Endothelial cell of umbilical vein (primary cell): ENCODE measurements at regions not wholly inside any gene's neighbourhood (a gene's known extent, or its start where the extent isn't known, plus 50 kb on each side); places are given as distances from the start of the nearest gene placed in this dataset.

Experiments
- BruUV-seq: library from RNA; stranded (reverse); fragments of 400-500 nt; replicated peaks from 2 replicates; lab custom pipeline; 2021; lab: Mats Ljungman, UMichigan
- CTCF ChIA-PET: fragments of 300-600, 350-600 bp; sonication (Branson Sonifier 250); formaldehyde crosslinking; loops from one replicate; lab custom pipeline; 2021; ENCODE audit warnings: antibody characterized with exemption, inconsistent platforms; lab: Charles Lee
- POLR2A ChIA-PET: fragments of 300-600, 350-600 bp; sonication (Branson Sonifier 250); formaldehyde crosslinking; loops from one replicate; lab custom pipeline; 2021; ENCODE audit warnings: antibody characterized with exemption, inconsistent platforms; lab: Charles Lee
- DNase-seq: peaks from one replicate; pipeline ENCODE4 v3.0.0-alpha.2; 2011; ENCODE audit warnings: low read depth, low spot score
- FAIRE-seq: peaks from 2 replicates; lab custom pipeline; 2011; peaks lifted over from hg19 to GRCh38; lab: Jason Lieb, UNC
- H2AFZ ChIP-seq: 2 replicates; pipeline ENCODE4 v1.6.0; 2012; ENCODE audit warnings: low read depth, low read length, control low read depth, inconsistent platforms
- H3K27ac ChIP-seq: 2 replicates; pipeline ENCODE4 v1.5.1; 2011; ENCODE audit warnings: low read depth, mild to moderate bottlenecking, control low read depth, low read length, moderate library complexity; ENCODE audit not compliant: insufficient read depth
- H3K27me3 ChIP-seq, 2 experiments: 2 replicates each; pipeline versions ENCODE4 v1.6.0 to v1.6.1; 2011; ENCODE audit warnings: low read length in 2 of 2, mixed read lengths in 1 of 2; ENCODE audit not compliant: control insufficient read depth in 2 of 2, insufficient read depth in 2 of 2
- H3K36me3 ChIP-seq, 2 experiments: 2 replicates in 1 of 2; 3 replicates in 1 of 2; pipeline ENCODE4 v1.5.1; 2011; ENCODE audit warnings: low read length in 2 of 2, mild to moderate bottlenecking in 1 of 2, moderate library complexity in 1 of 2; ENCODE audit not compliant: control insufficient read depth in 2 of 2, insufficient read depth in 2 of 2; ENCODE audit errors: extremely low read depth in 1 of 2
- H3K4me1 ChIP-seq: 3 replicates; pipeline ENCODE4 v1.5.1; 2011; ENCODE audit warnings: mild to moderate bottlenecking, low read length; ENCODE audit not compliant: control insufficient read depth, insufficient read depth; ENCODE audit errors: extremely low read depth
- H3K4me2 ChIP-seq: 2 replicates; pipeline ENCODE4 v1.6.1; 2011; ENCODE audit warnings: low read length, control low read depth, mixed read lengths; ENCODE audit not compliant: insufficient read depth
- H3K4me3 ChIP-seq, 3 experiments: fragments of 200-600 bp in 1 of 3; sonication (generic), shearing (Covaris generic) in 1 of 3; replicated peaks in 1 of 3; 2 replicates each; pipeline ENCODE4 v1.5.1; 2011 to 2016; ENCODE audit warnings: control low read depth in 3 of 3, low read length in 3 of 3, mild to moderate bottlenecking in 2 of 3, inconsistent platforms in 1 of 3, low read depth in 1 of 3, moderate library complexity in 1 of 3; ENCODE audit not compliant: insufficient read depth in 1 of 3
- H3K79me2 ChIP-seq: 2 replicates; pipeline ENCODE4 v1.6.0; 2012; ENCODE audit warnings: low read length, inconsistent platforms; ENCODE audit not compliant: control insufficient read depth, insufficient read depth
- H3K9ac ChIP-seq: replicated peaks from 2 replicates; pipeline ENCODE3; 2011; ENCODE audit warnings: low read length, control low read depth; ENCODE audit not compliant: insufficient read depth; ENCODE audit errors: extremely low read depth
- H3K9me1 ChIP-seq: replicated peaks from 3 replicates; pipeline ENCODE4 v1.6.0; 2011; ENCODE audit warnings: mild to moderate bottlenecking, low read length; ENCODE audit not compliant: control insufficient read depth, insufficient read depth; ENCODE audit errors: extremely low read depth
- H3K9me3 ChIP-seq: replicated peaks from 2 replicates; pipeline ENCODE4 v1.5.1; 2012; ENCODE audit warnings: low read length, inconsistent platforms; ENCODE audit not compliant: control insufficient read depth, insufficient read depth
- H4K20me1 ChIP-seq: replicated peaks from 2 replicates; pipeline ENCODE3; 2011; ENCODE audit warnings: mild to moderate bottlenecking, low read length; ENCODE audit not compliant: control insufficient read depth, insufficient read depth; ENCODE audit errors: extremely low read depth
- CTCF ChIP-seq, 2 donors: IDR thresholded peaks; 1 replicate in 1 of 2; 2 replicates in 1 of 2; pipeline ENCODE4 v1.5.1; 2011; ENCODE audit warnings: low read length in 2 of 2, mild to moderate bottlenecking in 2 of 2, moderate library complexity in 2 of 2, control low read depth in 1 of 2, inconsistent platforms in 1 of 2, low read depth in 1 of 2; ENCODE audit not compliant: insufficient read depth in 1 of 2; ENCODE audit errors: extremely low read depth in 1 of 2
- EZH2 ChIP-seq: IDR thresholded peaks from 2 replicates; pipeline ENCODE4 v1.6.1; 2012; ENCODE audit warnings: borderline replicate concordance, low read depth, mild to moderate bottlenecking, moderate library complexity, low read length, inconsistent platforms; ENCODE audit not compliant: severe bottlenecking
- FOS ChIP-seq: IDR thresholded peaks from 2 replicates; pipeline ENCODE4 v1.6.1; 2011; ENCODE audit warnings: mild to moderate bottlenecking, low read length, moderate library complexity, borderline replicate concordance; ENCODE audit not compliant: insufficient read depth
- GATA2 ChIP-seq: IDR thresholded peaks from 2 replicates; pipeline ENCODE4 v1.7.0; 2011; ENCODE audit warnings: low read depth, mild to moderate bottlenecking, moderate library complexity, mixed read lengths, low read length; ENCODE audit not compliant: insufficient read length, insufficient read depth
- JUN ChIP-seq: IDR thresholded peaks from 2 replicates; pipeline ENCODE4 v1.6.1; 2011; ENCODE audit warnings: borderline replicate concordance, low read depth; ENCODE audit not compliant: insufficient read length, insufficient read depth
- MYC ChIP-seq: IDR thresholded peaks from one replicate; pipeline ENCODE4 v1.6.1; 2011; ENCODE audit warnings: mild to moderate bottlenecking, low read depth, low read length
- POLR2A ChIP-seq: IDR thresholded peaks from 2 replicates; pipeline ENCODE4 v1.6.1; 2012; ENCODE audit warnings: low read depth, mild to moderate bottlenecking, control low read depth, low read length
- POLR2AphosphoS5 ChIP-seq: IDR thresholded peaks from 2 replicates; pipeline ENCODE4 v1.6.1; 2012; ENCODE audit warnings: low read depth, mild to moderate bottlenecking, control low read depth, low read length, moderate library complexity; ENCODE audit not compliant: insufficient read depth
- dilution Hi-C: fragments of 300-500 bp; cut with MboI; formaldehyde crosslinking; loops from one replicate; pipeline ENCODE4 v1.15.0; 2019; ENCODE audit warnings: low sequenced_read_pairs; ENCODE audit not compliant: extremely low pct_ligation_motif_present
- intact Hi-C: fragments of 100-400 bp; cut with micrococcal nuclease; formaldehyde crosslinking; loops from one replicate; pipeline ENCODE4 v1.10.0; 2022
- TF ChIP-seq, protein P1 (sequence below): IDR thresholded peaks from 2 replicates; pipeline ENCODE4 v1.6.1; 2011; ENCODE audit not compliant: insufficient read depth, insufficient read length

GRCh38 chr13:74052402-74052928 lies 81.7 kb downstream of the KLF12 start:
- H2AFZ ChIP-seq, result no peak overlapping the region
- dilution Hi-C loops, result no loop called here
- DNase-seq, result no peak
- intact Hi-C loops, result no loop called here
- TF ChIP-seq JUN (no peak), POLR2AphosphoS5 (no peak), CTCF (IDR thresholded peaks at IDR 0.05; ENCODE audit: extremely low read depth in 1 of 2, insufficient read depth in 1 of 2, low read depth in 1 of 2, low read length in 2 of 2) (no peak), MYC (no peak), EZH2 (no peak), GATA2 (no peak), FOS (no peak), POLR2A (no peak)
- TF ChIP-seq, protein P1, sequence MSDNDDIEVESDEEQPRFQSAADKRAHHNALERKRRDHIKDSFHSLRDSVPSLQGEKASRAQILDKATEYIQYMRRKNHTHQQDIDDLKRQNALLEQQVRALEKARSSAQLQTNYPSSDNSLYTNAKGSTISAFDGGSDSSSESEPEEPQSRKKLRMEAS, result no peak
- no peaks in the 10 kb centered on the region for H4K20me1 ChIP-seq
- no peaks in the 10 kb centered on the region for H3K36me3 ChIP-seq
- no TSS peak for BruUV-seq
- no peak overlapping the region for H3K4me3 ChIP-seq
- ChIA-PET CTCF (no interaction called here), POLR2A (no interaction called here)
- FAIRE-seq, result no peak
- H3K9me3 ChIP-seq, result no peaks in the 10 kb centered on the region
- H3K4me1 ChIP-seq, result no peaks in the 10 kb centered on the region
- H3K27ac ChIP-seq, result no peak overlapping the region
- H3K4me2 ChIP-seq, result no peak overlapping the region
- no peak overlapping the region for H3K9ac ChIP-seq
- peaks cover 38% of the 10 kb centered on the region for H3K79me2 ChIP-seq
- no peaks in the 10 kb centered on the region for H3K27me3 ChIP-seq
- no peaks in the 10 kb centered on the region for H3K9me1 ChIP-seq
